CD4-positive, alpha-beta memory T cell (primary cell): ENCODE measurements at regions not wholly inside any gene's neighbourhood (a gene's known extent, or its start where the extent isn't known, plus 50 kb on each side); places are given as distances from the start of the nearest gene placed in this dataset.

ENCODE experiments used
- CTCF ChIA-PET: fragments of 350-600 bp; sonication (Branson Sonifier 250); formaldehyde crosslinking; loops from one replicate; lab custom pipeline; 2021; ENCODE audit warnings: inconsistent platforms; ENCODE audit not compliant: partially characterized antibody; lab: Charles Lee
- POLR2A ChIA-PET: fragments of 350-600 bp; sonication (Branson Sonifier 250); formaldehyde crosslinking; loops from one replicate; lab custom pipeline; 2021; ENCODE audit not compliant: partially characterized antibody; lab: Charles Lee
- DNase-seq, 5 donors: peaks; one replicate each; pipeline versions ENCODE4 v3.0.0 to v3.0.0-alpha.2; 2020 to 2022; ENCODE audit warnings: mixed read lengths in 1 of 5
- H3K27ac ChIP-seq: one replicate; pipeline ENCODE4 v1.7.0; 2013; ENCODE audit warnings: low read depth, low read length
- H3K27me3 ChIP-seq: 2 replicates; pipeline ENCODE4 v1.7.0; 2013; ENCODE audit warnings: mild to moderate bottlenecking, low read length, moderate library complexity; ENCODE audit not compliant: insufficient read depth
- H3K36me3 ChIP-seq: 2 replicates; pipeline ENCODE4 v1.7.0; 2013; ENCODE audit warnings: mild to moderate bottlenecking, low read length, moderate library complexity; ENCODE audit not compliant: insufficient read depth
- H3K4me1 ChIP-seq: 2 replicates; pipeline ENCODE4 v1.7.0; 2013; ENCODE audit warnings: mild to moderate bottlenecking, low read length, moderate library complexity; ENCODE audit not compliant: insufficient read depth
- H3K4me3 ChIP-seq, 2 donors: one replicate each; pipeline ENCODE4 v1.7.0; 2013; ENCODE audit warnings: low read length in 2 of 2, mild to moderate bottlenecking in 1 of 2
- H3K9me3 ChIP-seq, 2 donors: one replicate each; pipeline ENCODE4 v1.7.0; 2013; ENCODE audit warnings: low read length in 2 of 2, control low read depth in 1 of 2; ENCODE audit not compliant: control insufficient read depth in 1 of 2
- H3K27ac Mint-ChIP-seq, 7 donors: one replicate each; pipeline ENCODE4 v1.8.0; 2020 to 2021; ENCODE audit warnings: mixed read lengths in 7 of 7, mild to moderate bottlenecking in 6 of 7, inconsistent platforms in 3 of 7, moderate library complexity in 3 of 7
- H3K27me3 Mint-ChIP-seq, 2 donors: one replicate each; pipeline ENCODE4 v1.8.0; 2020 to 2021; ENCODE audit warnings: mixed read lengths in 2 of 2
- H3K36me3 Mint-ChIP-seq, 2 donors: one replicate each; pipeline ENCODE4 v1.8.0; 2020 to 2021; ENCODE audit warnings: mixed read lengths in 2 of 2, inconsistent platforms in 1 of 2, mild to moderate bottlenecking in 1 of 2
- H3K4me1 Mint-ChIP-seq, 4 donors: one replicate each; pipeline ENCODE4 v1.8.0; 2020 to 2021; ENCODE audit warnings: mixed read lengths in 4 of 4, mild to moderate bottlenecking in 1 of 4
- H3K4me3 Mint-ChIP-seq, 8 donors: one replicate each; pipeline ENCODE4 v1.8.0; 2020 to 2021; ENCODE audit warnings: mixed read lengths in 8 of 8, mild to moderate bottlenecking in 7 of 8, moderate library complexity in 6 of 8, inconsistent platforms in 3 of 8
- H3K9me3 Mint-ChIP-seq, 8 donors: one replicate each; pipeline ENCODE4 v1.8.0; 2020 to 2021; ENCODE audit warnings: mixed read lengths in 8 of 8, mild to moderate bottlenecking in 5 of 8, inconsistent platforms in 3 of 8, moderate library complexity in 1 of 8
- intact Hi-C: fragments of 100-400 bp; cut with micrococcal nuclease; formaldehyde crosslinking; loops from one replicate; pipeline ENCODE4 v1.15.1; 2023

GRCh38 chr21:38202811-38203210 lies 54.0 kb upstream of the KCNJ15 start:
- Mint-ChIP-seq H3K9me3 (peaks cover 0 to 3% (median 0%) of the 10 kb centered on the region in 8 donors), H3K27ac (no peak overlapping the region), H3K36me3 (no peaks in the 10 kb centered on the region), H3K4me3 (no peak overlapping the region), H3K4me1 (no peaks in the 10 kb centered on the region), H3K27me3 (peaks cover 2 to 12% of the 10 kb centered on the region in 2 donors)
- CTCF ChIA-PET = no interaction called here
- POLR2A ChIA-PET = no interaction called here
- Histone ChIP-seq H3K9me3 (no peaks in the 10 kb centered on the region), H3K27ac (no peak overlapping the region), H3K27me3 (no peaks in the 10 kb centered on the region), H3K4me3 (no peak overlapping the region), H3K4me1 (no peaks in the 10 kb centered on the region), H3K36me3 (no peaks in the 10 kb centered on the region)
- no peak for DNase-seq
- intact Hi-C loops = no loop called here

- Mint-ChIP-seq H3K4me3 (no peak overlapping the region), H3K27me3 (peaks cover 2 to 13% of the 10 kb centered on the region in 2 donors), H3K4me1 (peaks cover 0 to 2% (median under 1%) of the 10 kb centered on the region in 4 donors), H3K9me3 (peaks cover 0 to 3% (median 0%) of the 10 kb centered on the region in 8 donors), H3K27ac (no peak overlapping the region), H3K36me3 (no peaks in the 10 kb centered on the region)
- H3K36me3 ChIP-seq = no peaks in the 10 kb centered on the region
- H3K9me3 ChIP-seq = no peaks in the 10 kb centered on the region
- POLR2A ChIA-PET = no interaction called here
- intact Hi-C loops = no loop called here
- H3K27me3 ChIP-seq = no peaks in the 10 kb centered on the region
- DNase-seq = no peak
- no peak overlapping the region for H3K27ac ChIP-seq
- H3K4me3 ChIP-seq = no peak overlapping the region
- CTCF ChIA-PET = no interaction called here
- H3K4me1 ChIP-seq = no peaks in the 10 kb centered on the region
Measured at GRCh38 chr21:38203229-38203628, 53.6 kb upstream of the KCNJ15 start.

- H3K27me3 ChIP-seq = no peaks in the 10 kb centered on the region
- no peaks in the 10 kb centered on the region for H3K4me1 ChIP-seq
- no peak for DNase-seq
- Mint-ChIP-seq H3K27ac (no peak overlapping the region), H3K27me3 (peaks cover 11 to 15% of the 10 kb centered on the region in 2 donors), H3K4me3 (no peak overlapping the region), H3K36me3 (no peaks in the 10 kb centered on the region), H3K4me1 (peaks cover 0 to 3% (median 1%) of the 10 kb centered on the region in 4 donors), H3K9me3 (peaks cover 0 to 3% (median 0%) of the 10 kb centered on the region in 8 donors)
- intact Hi-C loops = no loop called here
- H3K27ac ChIP-seq = no peak overlapping the region
- ChIA-PET POLR2A (no interaction called here), CTCF (interaction anchor here (7.1 kb wide), 1 partner anchor 12 kb away, joined by 40 read pairs; no protein-coding TSS in a partner anchor)
- no peaks in the 10 kb centered on the region for H3K9me3 ChIP-seq
- H3K36me3 ChIP-seq = no peaks in the 10 kb centered on the region
- H3K4me3 ChIP-seq = no peak overlapping the region
Measured at GRCh38 chr21:38205940-38206339, 50.9 kb upstream of the KCNJ15 start.

GRCh38 chr21:38206646-38207045 lies 50.1 kb upstream of the KCNJ15 start:
- H3K27me3 Mint-ChIP-seq = peaks cover 11 to 15% of the 10 kb centered on the region in 2 donors
- H3K27me3 ChIP-seq = no peaks in the 10 kb centered on the region
- peaks cover 0 to 3% (median 0%) of the 10 kb centered on the region in 8 donors for H3K9me3 Mint-ChIP-seq

More at GRCh38 chr21:38206646-38207045, 50.1 kb upstream of the KCNJ15 start:
- Histone ChIP-seq H3K4me3 (no peak overlapping the region), H3K4me1 (no peaks in the 10 kb centered on the region), H3K36me3 (no peaks in the 10 kb centered on the region), H3K27ac (no peak overlapping the region), H3K9me3 (no peaks in the 10 kb centered on the region)
- intact Hi-C loops = no loop called here
- CTCF ChIA-PET = interaction anchor here (7.1 kb wide), 1 partner anchor 12 kb away, joined by 40 read pairs; no protein-coding TSS in a partner anchor
- H3K36me3 Mint-ChIP-seq = no peaks in the 10 kb centered on the region
- no peak overlapping the region for H3K4me3 Mint-ChIP-seq
- DNase-seq = no peak
- no peak overlapping the region for H3K27ac Mint-ChIP-seq
- POLR2A ChIA-PET = no interaction called here
- peaks cover 0 to 3% (median 1%) of the 10 kb centered on the region in 4 donors for H3K4me1 Mint-ChIP-seq
